Gastroesophageal sphincter (tissue), 4 donors: ENCODE measurements at regions not wholly inside any gene's neighbourhood (a gene's known extent, or its start where the extent isn't known, plus 50 kb on each side); places are given as distances from the start of the nearest gene placed in this dataset.

Experiments used
- ATAC-seq: fragments of 150-250 bp; one replicate; pipeline ENCODE4 v1.9.1; 2016; ENCODE audit warnings: mild to moderate bottlenecking, moderate library complexity
- H3K27ac ChIP-seq, 4 donors: fragments of 200-600 bp; sonication (generic) in 3 of 4; 1 replicate in 3 of 4; 2 replicates in 1 of 4; pipeline ENCODE4 v1.5.1; 2016 to 2019
- H3K27me3 ChIP-seq: fragments of 200-600 bp; sonication (generic); one replicate; pipeline ENCODE4 v1.5.1; 2019
- H3K36me3 ChIP-seq, 2 donors: fragments of 200-600 bp; sonication (generic); one replicate each; pipeline ENCODE4 v1.5.1; 2019; ENCODE audit warnings: control low read depth in 1 of 2
- H3K4me1 ChIP-seq, 3 donors: fragments of 200-600 bp; sonication (generic); 1 replicate in 2 of 3; 2 replicates in 1 of 3; pipeline ENCODE4 v1.5.1; 2016 to 2019; ENCODE audit warnings: control low read depth in 2 of 3
- H3K4me3 ChIP-seq, 2 donors: fragments of 200-600 bp; sonication (generic); one replicate each; pipeline ENCODE4 v1.5.1; 2019; ENCODE audit warnings: mild to moderate bottlenecking in 1 of 2, moderate library complexity in 1 of 2
- H3K9me3 ChIP-seq, 3 donors: fragments of 200-600 bp; sonication (generic); one replicate each; pipeline ENCODE4 v1.5.1; 2017 to 2019; ENCODE audit warnings: control low read depth in 2 of 3
- EP300 ChIP-seq: sonication (generic); formaldehyde crosslinking; IDR thresholded peaks from one replicate; pipeline ENCODE4 v1.6.1; 2017; ENCODE audit warnings: antibody characterized with exemption, mild to moderate bottlenecking
- POLR2A ChIP-seq, 2 donors: fragments of 450-650 bp; IDR thresholded peaks; one replicate each; pipeline ENCODE4 v1.6.1; 2017; ENCODE audit warnings: antibody characterized with exemption in 2 of 2, mild to moderate bottlenecking in 2 of 2, moderate library complexity in 1 of 2
- POLR2AphosphoS5 ChIP-seq: sonication (generic); formaldehyde crosslinking; IDR thresholded peaks from one replicate; pipeline ENCODE4 v1.6.1; 2017; ENCODE audit warnings: antibody characterized with exemption
- WGBS, 2 donors: methylation state at CpG; one replicate each; pipeline ENCODE4 v1.1.5; 2018; ENCODE audit warnings: low coverage in 1 of 2; 5-methylcytosine and 5-hydroxymethylcytosine counted together
- TF ChIP-seq, protein P1 (sequence below), 4 experiments: fragments of 200-600 bp in 2 of 4; fragments of 450-650 bp in 2 of 4; sonication (generic) in 1 of 4; IDR thresholded peaks; one replicate each; pipeline ENCODE4 v1.5.1; 2017 to 2019; ENCODE audit warnings: antibody characterized with exemption in 4 of 4, mild to moderate bottlenecking in 2 of 4, moderate library complexity in 2 of 4

DNA sequence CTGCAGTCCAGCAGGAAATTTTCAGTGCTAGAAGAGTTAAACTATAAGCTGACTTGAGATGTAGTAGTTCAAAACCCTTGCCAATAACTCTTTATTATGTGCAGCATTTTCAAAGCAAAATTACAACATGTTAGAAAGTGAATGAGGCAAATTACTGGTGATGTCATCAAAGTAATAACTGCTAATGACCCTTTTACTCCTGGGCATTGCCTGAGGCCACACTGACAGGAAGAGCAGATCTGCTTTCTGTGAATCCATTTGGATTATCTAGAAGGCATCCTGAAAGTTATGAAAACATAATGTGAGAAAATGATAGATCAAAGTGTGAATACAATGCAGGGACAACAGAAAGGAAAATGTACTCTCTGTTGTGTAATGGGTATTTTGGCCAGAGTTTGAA lies 139.6 kb upstream of the TRIB2 start:
- H3K4me3 ChIP-seq, result no peak overlapping the region
- no peaks in the 10 kb centered on the region for H3K36me3 ChIP-seq
- TF ChIP-seq POLR2AphosphoS5 (no peak), POLR2A (IDR thresholded peaks at IDR 0.05) (no peak), EP300 (no peak)
- TF ChIP-seq, protein P1, sequence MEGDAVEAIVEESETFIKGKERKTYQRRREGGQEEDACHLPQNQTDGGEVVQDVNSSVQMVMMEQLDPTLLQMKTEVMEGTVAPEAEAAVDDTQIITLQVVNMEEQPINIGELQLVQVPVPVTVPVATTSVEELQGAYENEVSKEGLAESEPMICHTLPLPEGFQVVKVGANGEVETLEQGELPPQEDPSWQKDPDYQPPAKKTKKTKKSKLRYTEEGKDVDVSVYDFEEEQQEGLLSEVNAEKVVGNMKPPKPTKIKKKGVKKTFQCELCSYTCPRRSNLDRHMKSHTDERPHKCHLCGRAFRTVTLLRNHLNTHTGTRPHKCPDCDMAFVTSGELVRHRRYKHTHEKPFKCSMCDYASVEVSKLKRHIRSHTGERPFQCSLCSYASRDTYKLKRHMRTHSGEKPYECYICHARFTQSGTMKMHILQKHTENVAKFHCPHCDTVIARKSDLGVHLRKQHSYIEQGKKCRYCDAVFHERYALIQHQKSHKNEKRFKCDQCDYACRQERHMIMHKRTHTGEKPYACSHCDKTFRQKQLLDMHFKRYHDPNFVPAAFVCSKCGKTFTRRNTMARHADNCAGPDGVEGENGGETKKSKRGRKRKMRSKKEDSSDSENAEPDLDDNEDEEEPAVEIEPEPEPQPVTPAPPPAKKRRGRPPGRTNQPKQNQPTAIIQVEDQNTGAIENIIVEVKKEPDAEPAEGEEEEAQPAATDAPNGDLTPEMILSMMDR (IDR thresholded peaks at IDR 0.05), result no peak
- no peak for ATAC-seq
- no peaks in the 10 kb centered on the region for H3K9me3 ChIP-seq
- no peaks in the 10 kb centered on the region for H3K27me3 ChIP-seq
- H3K4me1 ChIP-seq, result no peaks in the 10 kb centered on the region
- no peak overlapping the region for H3K27ac ChIP-seq

DNA sequence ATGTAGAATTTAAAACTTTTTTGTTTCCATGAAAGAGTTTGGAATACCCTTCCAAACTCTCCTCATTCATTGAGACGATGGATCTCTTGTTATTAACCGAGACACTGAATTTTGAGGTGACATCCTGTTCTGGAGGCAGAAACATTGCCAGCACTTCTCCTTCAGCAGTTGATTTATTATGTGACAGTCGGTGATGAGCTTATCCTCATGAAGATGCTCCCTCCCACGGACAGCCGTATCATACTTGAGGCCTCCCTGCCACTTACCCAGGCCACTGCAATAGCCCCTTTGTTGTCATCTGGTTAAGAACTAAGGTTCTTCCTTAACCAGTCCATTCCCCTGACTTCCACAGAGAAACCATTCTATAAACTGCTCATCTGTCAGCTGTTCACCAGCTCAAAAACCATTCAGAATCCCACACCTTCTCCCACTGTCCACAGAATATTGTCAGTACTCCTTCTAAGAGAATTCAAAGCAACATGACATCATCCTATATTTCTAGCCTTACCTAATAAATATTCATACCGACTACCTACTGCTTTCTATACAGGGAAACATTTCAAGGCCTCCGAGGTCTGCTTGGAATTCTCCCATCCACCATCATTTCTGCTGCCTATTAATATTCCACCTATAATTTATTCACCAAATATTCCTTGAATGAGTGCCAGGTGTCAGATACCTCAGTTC lies 139.0 kb upstream of the TRIB2 start:
- Histone ChIP-seq H3K4me1 (no peaks in the 10 kb centered on the region), H3K27ac (no peak overlapping the region), H3K36me3 (no peaks in the 10 kb centered on the region), H3K4me3 (no peak overlapping the region), H3K9me3 (no peaks in the 10 kb centered on the region), H3K27me3 (no peaks in the 10 kb centered on the region)
- TF ChIP-seq POLR2A (IDR thresholded peaks at IDR 0.05), result no peak
- TF ChIP-seq EP300, result no peak
- TF ChIP-seq POLR2AphosphoS5, result no peak
- TF ChIP-seq, protein P1 (IDR thresholded peaks at IDR 0.05), result no peak
- 76 to 92% methylated on average over 6 of the region's 7 CpGs for WGBS, 2 donors
- ATAC-seq, result no peak

DNA sequence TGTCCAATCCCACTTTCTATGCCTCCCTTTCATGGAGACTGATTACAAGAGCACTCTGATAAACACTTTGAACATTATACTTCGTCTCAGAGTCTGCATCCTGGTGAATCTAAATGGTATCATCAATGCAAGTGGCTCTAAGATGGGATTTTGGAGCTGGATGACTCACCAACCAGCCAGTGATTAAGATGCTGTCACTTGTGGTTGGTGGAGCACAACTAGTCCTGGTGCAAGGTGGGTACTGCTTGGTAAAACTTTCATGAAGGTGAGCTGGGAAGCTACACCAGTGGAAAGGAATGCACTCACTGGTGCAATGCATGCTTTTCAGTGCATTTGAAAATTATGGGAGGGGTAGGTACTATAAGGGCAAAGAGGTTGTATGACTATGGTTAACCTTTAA lies 137.7 kb upstream of the TRIB2 start:
- Histone ChIP-seq H3K27me3 (no peaks in the 10 kb centered on the region), H3K36me3 (no peaks in the 10 kb centered on the region), H3K27ac (no peak overlapping the region), H3K4me3 (no peak overlapping the region), H3K9me3 (no peaks in the 10 kb centered on the region), H3K4me1 (no peaks in the 10 kb centered on the region)
- ATAC-seq, result no peak
- 92% methylated on average over 1 of the region's 1 CpG; no CpG with 5 or more reads in 1 of the 2 donors for WGBS, 2 donors
- TF ChIP-seq POLR2AphosphoS5 (no peak), EP300 (no peak), POLR2A (IDR thresholded peaks at IDR 0.05) (no peak)
- TF ChIP-seq, protein P1 (IDR thresholded peaks at IDR 0.05), result no peak

DNA sequence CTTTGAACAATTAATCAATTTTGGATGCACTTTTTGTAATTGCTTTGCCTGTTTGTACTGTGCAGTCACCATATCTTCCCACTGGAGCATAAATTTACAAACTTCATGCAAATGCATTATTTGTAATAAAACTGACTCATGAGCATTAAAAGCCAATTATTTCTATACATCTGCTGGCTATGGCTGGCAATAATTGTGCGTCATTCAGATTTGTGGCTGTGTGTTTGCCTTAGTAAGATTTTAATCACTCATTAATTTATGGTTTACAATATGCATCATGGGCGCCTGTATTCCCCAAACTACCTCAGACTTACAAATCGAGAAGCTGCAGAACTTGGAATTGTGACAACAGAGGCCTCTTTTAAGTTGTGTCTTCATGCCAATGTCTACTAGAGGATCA lies 132.4 kb upstream of the TRIB2 start:
- Histone ChIP-seq H3K9me3 (no peaks in the 10 kb centered on the region), H3K4me3 (no peak overlapping the region), H3K27ac (no peak overlapping the region), H3K27me3 (no peaks in the 10 kb centered on the region), H3K4me1 (no peaks in the 10 kb centered on the region), H3K36me3 (no peaks in the 10 kb centered on the region)
- 92 to 93% methylated on average over 3 of the region's 3 CpGs for WGBS, 2 donors
- ATAC-seq, result no peak
- TF ChIP-seq POLR2A (IDR thresholded peaks at IDR 0.05) (no peak), POLR2AphosphoS5 (no peak), EP300 (no peak)
- TF ChIP-seq, protein P1 (IDR thresholded peaks at IDR 0.05), result no peak

DNA sequence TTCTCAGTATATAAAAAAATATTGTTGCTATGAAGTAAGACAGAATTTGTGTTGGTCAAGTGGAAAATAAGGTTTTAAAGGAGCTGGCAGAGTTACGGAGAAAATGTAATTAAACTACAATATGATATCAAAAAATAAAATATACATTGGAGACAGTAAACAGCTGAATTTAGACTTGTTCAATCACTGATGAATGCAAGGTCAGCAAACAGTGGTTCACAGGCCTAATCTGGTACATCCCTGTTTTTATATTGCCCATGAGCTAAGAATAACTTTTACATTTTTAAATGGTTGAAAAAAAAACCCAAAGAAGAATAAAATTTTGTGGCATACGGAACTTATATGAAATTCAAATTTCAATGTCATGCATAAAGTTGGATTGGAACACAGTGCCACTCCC lies 131.0 kb upstream of the TRIB2 start:
- H3K27ac ChIP-seq, result no peak overlapping the region
- H3K36me3 ChIP-seq, result no peaks in the 10 kb centered on the region
- no peaks in the 10 kb centered on the region for H3K9me3 ChIP-seq
- 80 to 100% methylated on average over 2 of the region's 2 CpGs for WGBS, 2 donors
- TF ChIP-seq POLR2AphosphoS5 (no peak), POLR2A (IDR thresholded peaks at IDR 0.05) (no peak), EP300 (no peak)
- TF ChIP-seq, protein P1 (IDR thresholded peaks at IDR 0.05), result no peak
- no peak overlapping the region for H3K4me3 ChIP-seq
- no peaks in the 10 kb centered on the region for H3K27me3 ChIP-seq
- no peaks in the 10 kb centered on the region for H3K4me1 ChIP-seq
- no peak for ATAC-seq
